ENCODE measurements at regions not wholly inside any gene's neighbourhood (a gene's known extent, or its start where the extent isn't known, plus 50 kb on each side); places are given as distances from the start of the nearest gene placed in this dataset.
A peak's percentile ranks its signal among the peaks of the same experiment; 100 is the strongest.

- no peak overlapping the region for H3K27ac ChIP-seq
- no peaks in the 10 kb centered on the region for H3K27me3 ChIP-seq
- H3K4me1 ChIP-seq = no peaks in the 10 kb centered on the region
- 62 to 78% methylated on average over 3 of the region's 3 CpGs for WGBS, 2 donors
- no peaks in the 10 kb centered on the region for H3K36me3 ChIP-seq
- no peak overlapping the region for H3K4me3 ChIP-seq (replicated peaks in 1 of 3)
- no peak for DNase-seq
- TF ChIP-seq POLR2A (IDR thresholded peaks at IDR 0.05) (no peak), CTCF (IDR thresholded peaks at IDR 0.05) (no peak)
- intact Hi-C loops (cut with DNase I) = no loop called here
- H3K9me3 ChIP-seq = no peaks in the 10 kb centered on the region
Observed at GRCh38 chr14:46377305-46377704, 274.3 kb downstream of the RPL10L start.

- intact Hi-C loops (cut with DNase I) = no loop called here
- H3K9me3 ChIP-seq = no peaks in the 10 kb centered on the region
- TF ChIP-seq POLR2A (IDR thresholded peaks at IDR 0.05) (no peak), CTCF (IDR thresholded peaks at IDR 0.05) (no peak)
- DNase-seq = no peak
- no peaks in the 10 kb centered on the region for H3K4me1 ChIP-seq
- no peak overlapping the region for H3K27ac ChIP-seq
- no peaks in the 10 kb centered on the region for H3K36me3 ChIP-seq
- H3K4me3 ChIP-seq (replicated peaks in 1 of 3) = no peak overlapping the region
- no peaks in the 10 kb centered on the region for H3K27me3 ChIP-seq
Observed at GRCh38 chr14:46369391-46369790, 282.2 kb downstream of the RPL10L start.

- Histone ChIP-seq H3K4me1 (no peaks in the 10 kb centered on the region), H3K36me3 (no peaks in the 10 kb centered on the region), H3K9me3 (no peaks in the 10 kb centered on the region), H3K27me3 (no peaks in the 10 kb centered on the region), H3K4me3 (replicated peaks in 1 of 3) (no peak overlapping the region), H3K27ac (no peak overlapping the region)
- TF ChIP-seq CTCF (IDR thresholded peaks at IDR 0.05) (no peak), POLR2A (IDR thresholded peaks at IDR 0.05) (no peak)
- 61% methylated on average over 3 of the region's 3 CpGs for WGBS, 2 donors
- DNase-seq = no peak
- intact Hi-C loops (cut with DNase I) = no loop called here
Observed at GRCh38 chr14:46368275-46368674, 283.3 kb downstream of the RPL10L start.

GRCh38 chr14:46352844-46353243 is 298.7 kb downstream of the RPL10L start:
- 77 to 83% methylated on average over 1 of the region's 1 CpG for WGBS, 2 donors
- intact Hi-C loops (cut with DNase I) = no loop called here

GRCh38 chr14:46344327-46344937 is 307.1 kb downstream of the RPL10L start:
- DNase-seq = no peak
- Histone ChIP-seq H3K27me3 (no peaks in the 10 kb centered on the region), H3K4me1 (no peaks in the 10 kb centered on the region), H3K36me3 (no peaks in the 10 kb centered on the region), H3K27ac (no peak overlapping the region), H3K4me3 (replicated peaks in 1 of 3) (no peak overlapping the region), H3K9me3 (no peaks in the 10 kb centered on the region)
- TF ChIP-seq CTCF (IDR thresholded peaks at IDR 0.05) (peak in 5 of 6 experiments; percentile 5 to 56 (median 38)), POLR2A (IDR thresholded peaks at IDR 0.05) (no peak)
- intact Hi-C loops (cut with DNase I) = no loop called here
- 69 to 72% methylated on average over 4 of the region's 4 CpGs for WGBS, 2 donors

More at GRCh38 chr14:46352844-46353243, 298.7 kb downstream of the RPL10L start:
- TF ChIP-seq CTCF (IDR thresholded peaks at IDR 0.05) = no peak
- TF ChIP-seq POLR2A (IDR thresholded peaks at IDR 0.05) = no peak
- H3K36me3 ChIP-seq = no peaks in the 10 kb centered on the region
- H3K4me1 ChIP-seq = no peaks in the 10 kb centered on the region
- H3K4me3 ChIP-seq (replicated peaks in 1 of 3) = no peak overlapping the region
- DNase-seq = no peak
- no peaks in the 10 kb centered on the region for H3K9me3 ChIP-seq
- no peaks in the 10 kb centered on the region for H3K27me3 ChIP-seq
- H3K27ac ChIP-seq = no peak overlapping the region
